GM12878 (cell line): ENCODE measurements at regions not wholly inside any gene's neighbourhood (a gene's known extent, or its start where the extent isn't known, plus 50 kb on each side); places are given as distances from the start of the nearest gene placed in this dataset.

Experiments used
- ATAC-seq: fragments of 200-7000 bp; cut with Tn5 transposase; 3 replicates; pipeline ENCODE4 v1.9.1; 2020; ENCODE audit warnings: mild to moderate bottlenecking, moderate library complexity
- BruUV-seq: library from RNA; stranded (reverse); fragments of 400-500 nt; replicated peaks from 2 replicates; lab custom pipeline; 2021; lab: Mats Ljungman, UMichigan
- CTCF ChIA-PET: fragments of 300-600 bp; sonication (Branson Sonifier 250); formaldehyde crosslinking; extraction: SDS; loops from one replicate; lab custom pipeline; 2021; ENCODE audit warnings: inconsistent platforms; lab: Yijun Ruan, JAX
- POLR2A ChIA-PET: fragments of 350-600 bp; formaldehyde crosslinking; extraction: SDS; loops from one replicate; lab custom pipeline; 2021; ENCODE audit warnings: inconsistent platforms; lab: Charles Lee
- RAD21 ChIA-PET: fragments of 300-600 bp; sonication (Branson Sonifier 250); formaldehyde crosslinking; loops from one replicate; lab custom pipeline; 2023; ENCODE audit warnings: antibody characterized with exemption; ENCODE audit not compliant: unreplicated experiment; lab: Charles Lee
- SMC1A ChIA-PET: fragments of 300-600 bp; sonication (Branson Sonifier 250); formaldehyde crosslinking; loops from one replicate; lab custom pipeline; 2023; ENCODE audit not compliant: unreplicated experiment, uncharacterized antibody; lab: Charles Lee
- DNase-seq: peaks from one replicate; pipeline ENCODE4 v3.0.0-alpha.2; 2011; ENCODE audit warnings: low read depth, low spot score
- FAIRE-seq: peaks from 3 replicates; lab custom pipeline; 2011; peaks lifted over from hg19 to GRCh38; lab: Jason Lieb, UNC
- H2AFZ ChIP-seq: 2 replicates; pipeline ENCODE4 v1.6.0; 2011; ENCODE audit warnings: low read depth, low read length, control low read depth; ENCODE audit not compliant: control insufficient read depth
- H3K27ac ChIP-seq: 2 replicates; pipeline ENCODE4 v1.5.1; 2011; ENCODE audit warnings: control low read depth; ENCODE audit not compliant: control insufficient read depth, insufficient read depth
- H3K27me3 ChIP-seq, 2 experiments: replicated peaks in 1 of 2; 2 replicates each; pipeline versions ENCODE4 v1.6.0 to v1.6.1; 2011; ENCODE audit warnings: low read length in 1 of 2; ENCODE audit not compliant: control insufficient read depth in 2 of 2, insufficient read depth in 2 of 2
- H3K36me3 ChIP-seq, 2 experiments: 2 replicates each; pipeline ENCODE4 v1.5.1; 2011; ENCODE audit warnings: low read length in 1 of 2; ENCODE audit not compliant: control insufficient read depth in 2 of 2, insufficient read depth in 2 of 2
- H3K4me1 ChIP-seq: 2 replicates; pipeline ENCODE4 v1.6.1; 2011; ENCODE audit warnings: mild to moderate bottlenecking, low read length, moderate library complexity, mixed read lengths; ENCODE audit not compliant: control insufficient read depth, insufficient read depth
- H3K4me2 ChIP-seq: 2 replicates; pipeline ENCODE4 v1.6.0; 2011; ENCODE audit warnings: control low read depth; ENCODE audit not compliant: control insufficient read depth, insufficient read depth
- H3K4me3 ChIP-seq: fragments of 200-600 bp; sonication (generic); 2 replicates; pipeline ENCODE4 v1.5.1; 2016
- H3K79me2 ChIP-seq: 2 replicates; pipeline ENCODE4 v1.6.0; 2011; ENCODE audit warnings: low read length; ENCODE audit not compliant: control insufficient read depth, insufficient read depth
- H3K9ac ChIP-seq: 2 replicates; pipeline ENCODE4 v1.8.0; 2011; ENCODE audit warnings: low read length, control low read depth, mixed read lengths; ENCODE audit not compliant: control insufficient read depth, insufficient read depth
- H3K9me3 ChIP-seq: replicated peaks from 3 replicates; pipeline ENCODE4 v1.5.1; 2011; ENCODE audit warnings: mild to moderate bottlenecking, low read length; ENCODE audit not compliant: control insufficient read depth, insufficient read depth
- H4K20me1 ChIP-seq: 2 replicates; pipeline ENCODE4 v1.6.0; 2011; ENCODE audit not compliant: control insufficient read depth, insufficient read depth
- ATF7 ChIP-seq: fragments of 450-650 bp; IDR thresholded peaks from 2 replicates; pipeline ENCODE4 v1.6.1; 2016; ENCODE audit warnings: low read depth, mild to moderate bottlenecking
- BHLHE40 ChIP-seq, 2 experiments: fragments of 450-650 bp in 1 of 2; IDR thresholded peaks; 2 replicates each; pipeline ENCODE4 v1.6.1; 2011 to 2017; ENCODE audit warnings: low read depth in 2 of 2, borderline replicate concordance in 1 of 2, improper control_type of control experiment in 1 of 2, low read length in 1 of 2, mild to moderate bottlenecking in 1 of 2
- CBFB ChIP-seq: IDR thresholded peaks from 2 replicates; pipeline ENCODE4 v1.6.1; 2016; ENCODE audit warnings: antibody characterized with exemption, low read depth
- CHD2 ChIP-seq: IDR thresholded peaks from 2 replicates; pipeline ENCODE4 v1.6.1; 2011; ENCODE audit warnings: low read depth, low read length, improper control_type of control experiment, borderline replicate concordance
- MXI1 ChIP-seq: fragments of 150-350 bp; IDR thresholded peaks from 2 replicates; pipeline ENCODE4 v1.6.1; 2011; ENCODE audit warnings: low read depth, mild to moderate bottlenecking, inconsistent platforms, low read length, improper control_type of control experiment
- MYB ChIP-seq: fragments of 150-350 bp; IDR thresholded peaks from 2 replicates; pipeline ENCODE4 v1.6.1; 2014; ENCODE audit warnings: mild to moderate bottlenecking, low read depth, low read length, borderline replicate concordance
- NFYB ChIP-seq: IDR thresholded peaks from 2 replicates; pipeline ENCODE4 v1.6.1; 2011; ENCODE audit warnings: low read depth, mild to moderate bottlenecking, low read length, improper control_type of control experiment, moderate library complexity; ENCODE audit not compliant: insufficient read depth
- RAD51 ChIP-seq: fragments of 450-650 bp; IDR thresholded peaks from 2 replicates; pipeline ENCODE4 v1.6.1; 2016; ENCODE audit warnings: moderate library complexity, mild to moderate bottlenecking, inconsistent platforms
- STAT1 ChIP-seq: fragments of 450-650 bp; conservative IDR thresholded peaks from 2 replicates; pipeline ENCODE4 v1.6.1; 2014; ENCODE audit warnings: antibody characterized with exemption, mild to moderate bottlenecking
- STAT3 ChIP-seq: IDR thresholded peaks from 2 replicates; pipeline ENCODE4 v1.6.1; 2011; ENCODE audit warnings: low read depth, low read length, improper control_type of control experiment
- YY1 ChIP-seq: IDR thresholded peaks from 2 replicates; pipeline ENCODE4 v1.6.1; 2011; ENCODE audit warnings: low read depth, mild to moderate bottlenecking, low read length
- WGBS: methylation state at CpG from one replicate; pipeline ENCODE4 v1.1.6; 2016; ENCODE audit warnings: low lambda C conversion rate; ENCODE audit not compliant: insufficient replicate concordance, insufficient coverage; ENCODE audit errors: missing lambda C conversion rate; 5-methylcytosine and 5-hydroxymethylcytosine counted together
- in situ Hi-C: fragments of 300-500 bp; cut with MboI; formaldehyde crosslinking; loops from 9 replicates; pipeline ENCODE4 v1.14.3; 2018; ENCODE audit warnings: mixed read lengths
- intact Hi-C: fragments of 100-400 bp; cut with micrococcal nuclease; formaldehyde crosslinking; loops from one replicate; pipeline ENCODE4 v1.14.2; 2022; ENCODE audit not compliant: unreplicated experiment
- TF ChIP-seq, protein P1 (sequence below): fragments of 450-650 bp; formaldehyde crosslinking; IDR thresholded peaks from 2 replicates; pipeline ENCODE4 v1.4.0; 2020; ENCODE audit warnings: mild to moderate bottlenecking, moderate library complexity
- TF ChIP-seq, protein P2 (sequence below): fragments of 450-650 bp; formaldehyde crosslinking; IDR thresholded peaks from 2 replicates; pipeline ENCODE4 v1.5.0; 2022; ENCODE audit warnings: mild to moderate bottlenecking, missing genetic modification characterization
- TF ChIP-seq, protein P3 (sequence below): fragments of 450-650 bp; IDR thresholded peaks from 2 replicates; pipeline ENCODE4 v1.6.1; 2017; ENCODE audit warnings: low read depth, mild to moderate bottlenecking, moderate library complexity

DNA sequence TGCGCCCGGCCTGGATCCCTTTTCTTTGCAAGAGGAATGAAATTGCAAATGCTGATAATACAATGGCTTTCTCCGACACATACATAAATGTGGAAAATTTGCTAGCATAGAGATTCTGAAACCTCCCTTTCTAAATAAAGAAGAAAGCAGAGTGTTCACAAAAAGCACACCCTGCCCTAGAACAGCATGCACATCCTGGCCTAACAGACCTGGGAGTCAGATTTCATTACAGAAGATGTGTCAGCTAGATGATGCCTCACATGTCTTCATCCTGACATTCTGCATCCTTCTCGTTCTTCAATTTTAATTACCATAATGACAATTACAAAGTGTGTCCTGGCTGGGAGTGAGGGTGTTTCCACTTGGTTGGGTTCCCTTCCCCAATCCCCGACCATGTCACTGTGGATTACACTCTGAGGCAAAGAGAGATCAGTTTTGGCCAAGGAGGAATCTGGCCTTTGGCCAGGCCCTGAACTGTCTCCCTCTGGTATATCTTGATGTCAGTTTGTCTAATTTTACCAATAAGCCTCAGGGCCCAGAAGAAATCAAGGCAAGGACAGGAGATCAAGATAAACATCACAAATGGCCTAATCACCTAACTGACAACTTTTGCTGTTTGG lies 104.9 kb upstream of the SPATA12 start (continued):
- TF ChIP-seq CBFB: no peak

DNA sequence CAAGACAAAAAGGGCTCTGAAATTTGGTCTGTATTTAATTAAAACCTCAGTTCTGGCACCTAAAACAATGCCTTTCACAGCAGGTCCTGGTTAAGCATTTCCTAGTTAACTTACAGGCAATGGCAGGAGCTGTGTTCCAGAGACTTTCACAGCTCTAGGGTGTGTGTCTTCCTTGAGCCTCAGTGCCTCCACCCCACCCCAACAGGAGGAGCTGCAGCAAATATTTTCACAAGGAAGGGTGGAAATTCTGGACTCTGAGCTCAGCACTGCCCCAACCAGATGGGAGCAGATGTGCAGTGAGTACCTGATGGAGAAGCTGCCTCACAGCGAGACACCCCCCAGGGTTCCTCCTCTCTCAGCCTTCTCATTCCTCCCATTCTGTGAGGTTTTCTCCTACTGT lies 106.3 kb upstream of the SPATA12 start:
- POLR2A ChIA-PET: no interaction called here
- Histone ChIP-seq H3K9me3 (no peaks in the 10 kb centered on the region; the same call in 2 of the 3 replicates), H2AFZ (no peak overlapping the region), H3K27me3 (no peaks in the 10 kb centered on the region), H3K9ac (no peak overlapping the region), H3K27ac (no peak overlapping the region), H3K4me3 (no peak overlapping the region), H3K36me3 (no peaks in the 10 kb centered on the region), H4K20me1 (no peaks in the 10 kb centered on the region), H3K79me2 (no peaks in the 10 kb centered on the region), H3K4me1 (peaks cover 6% of the 10 kb centered on the region), H3K4me2 (no peak overlapping the region)
- intact Hi-C loops: no loop called here
- BruUV-seq: no TSS peak
- no peak for DNase-seq
- in situ Hi-C loops: no loop called here
- SMC1A ChIA-PET: interaction anchor here (0.9 to 1.3 kb wide), 4 partner anchors 9 to 130 kb away, joined by 3 to 6 read pairs (median 4); no protein-coding TSS in a partner anchor
- CTCF ChIA-PET: interaction anchor here (0.6 to 1.1 kb wide), 2 partner anchors 9 to 32 kb away, joined by 3 read pairs; no protein-coding TSS in a partner anchor
- ATAC-seq: no peak
- no peak for FAIRE-seq
- RAD21 ChIA-PET: interaction anchor here (0.8 kb wide), 1 partner anchor 35 kb away, joined by 3 read pairs; no protein-coding TSS in a partner anchor
- 31% methylated on average over 1 of the region's 1 CpG for WGBS
- no peak for TF ChIP-seq NFYB
- TF ChIP-seq YY1: no peak
- TF ChIP-seq RAD51: no peak
- TF ChIP-seq, protein P1, sequence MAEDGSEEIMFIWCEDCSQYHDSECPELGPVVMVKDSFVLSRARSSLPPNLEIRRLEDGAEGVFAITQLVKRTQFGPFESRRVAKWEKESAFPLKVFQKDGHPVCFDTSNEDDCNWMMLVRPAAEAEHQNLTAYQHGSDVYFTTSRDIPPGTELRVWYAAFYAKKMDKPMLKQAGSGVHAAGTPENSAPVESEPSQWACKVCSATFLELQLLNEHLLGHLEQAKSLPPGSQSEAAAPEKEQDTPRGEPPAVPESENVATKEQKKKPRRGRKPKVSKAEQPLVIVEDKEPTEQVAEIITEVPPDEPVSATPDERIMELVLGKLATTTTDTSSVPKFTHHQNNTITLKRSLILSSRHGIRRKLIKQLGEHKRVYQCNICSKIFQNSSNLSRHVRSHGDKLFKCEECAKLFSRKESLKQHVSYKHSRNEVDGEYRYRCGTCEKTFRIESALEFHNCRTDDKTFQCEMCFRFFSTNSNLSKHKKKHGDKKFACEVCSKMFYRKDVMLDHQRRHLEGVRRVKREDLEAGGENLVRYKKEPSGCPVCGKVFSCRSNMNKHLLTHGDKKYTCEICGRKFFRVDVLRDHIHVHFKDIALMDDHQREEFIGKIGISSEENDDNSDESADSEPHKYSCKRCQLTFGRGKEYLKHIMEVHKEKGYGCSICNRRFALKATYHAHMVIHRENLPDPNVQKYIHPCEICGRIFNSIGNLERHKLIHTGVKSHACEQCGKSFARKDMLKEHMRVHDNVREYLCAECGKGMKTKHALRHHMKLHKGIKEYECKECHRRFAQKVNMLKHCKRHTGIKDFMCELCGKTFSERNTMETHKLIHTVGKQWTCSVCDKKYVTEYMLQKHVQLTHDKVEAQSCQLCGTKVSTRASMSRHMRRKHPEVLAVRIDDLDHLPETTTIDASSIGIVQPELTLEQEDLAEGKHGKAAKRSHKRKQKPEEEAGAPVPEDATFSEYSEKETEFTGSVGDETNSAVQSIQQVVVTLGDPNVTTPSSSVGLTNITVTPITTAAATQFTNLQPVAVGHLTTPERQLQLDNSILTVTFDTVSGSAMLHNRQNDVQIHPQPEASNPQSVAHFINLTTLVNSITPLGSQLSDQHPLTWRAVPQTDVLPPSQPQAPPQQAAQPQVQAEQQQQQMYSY: no peak
- no peak for TF ChIP-seq MXI1
- TF ChIP-seq BHLHE40 (IDR thresholded peaks at IDR 0.05; ENCODE audit: borderline replicate concordance in 1 of 2, low read depth in 2 of 2, low read length in 1 of 2): no peak
- TF ChIP-seq, protein P2, sequence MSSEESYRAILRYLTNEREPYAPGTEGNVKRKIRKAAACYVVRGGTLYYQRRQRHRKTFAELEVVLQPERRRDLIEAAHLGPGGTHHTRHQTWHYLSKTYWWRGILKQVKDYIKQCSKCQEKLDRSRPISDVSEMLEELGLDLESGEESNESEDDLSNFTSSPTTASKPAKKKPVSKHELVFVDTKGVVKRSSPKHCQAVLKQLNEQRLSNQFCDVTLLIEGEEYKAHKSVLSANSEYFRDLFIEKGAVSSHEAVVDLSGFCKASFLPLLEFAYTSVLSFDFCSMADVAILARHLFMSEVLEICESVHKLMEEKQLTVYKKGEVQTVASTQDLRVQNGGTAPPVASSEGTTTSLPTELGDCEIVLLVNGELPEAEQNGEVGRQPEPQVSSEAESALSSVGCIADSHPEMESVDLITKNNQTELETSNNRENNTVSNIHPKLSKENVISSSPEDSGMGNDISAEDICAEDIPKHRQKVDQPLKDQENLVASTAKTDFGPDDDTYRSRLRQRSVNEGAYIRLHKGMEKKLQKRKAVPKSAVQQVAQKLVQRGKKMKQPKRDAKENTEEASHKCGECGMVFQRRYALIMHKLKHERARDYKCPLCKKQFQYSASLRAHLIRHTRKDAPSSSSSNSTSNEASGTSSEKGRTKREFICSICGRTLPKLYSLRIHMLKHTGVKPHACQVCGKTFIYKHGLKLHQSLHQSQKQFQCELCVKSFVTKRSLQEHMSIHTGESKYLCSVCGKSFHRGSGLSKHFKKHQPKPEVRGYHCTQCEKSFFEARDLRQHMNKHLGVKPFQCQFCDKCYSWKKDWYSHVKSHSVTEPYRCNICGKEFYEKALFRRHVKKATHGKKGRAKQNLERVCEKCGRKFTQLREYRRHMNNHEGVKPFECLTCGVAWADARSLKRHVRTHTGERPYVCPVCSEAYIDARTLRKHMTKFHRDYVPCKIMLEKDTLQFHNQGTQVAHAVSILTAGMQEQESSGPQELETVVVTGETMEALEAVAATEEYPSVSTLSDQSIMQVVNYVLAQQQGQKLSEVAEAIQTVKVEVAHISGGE (CRISPR knock-in tag): no peak
- TF ChIP-seq MYB: no peak
- TF ChIP-seq, protein P3, sequence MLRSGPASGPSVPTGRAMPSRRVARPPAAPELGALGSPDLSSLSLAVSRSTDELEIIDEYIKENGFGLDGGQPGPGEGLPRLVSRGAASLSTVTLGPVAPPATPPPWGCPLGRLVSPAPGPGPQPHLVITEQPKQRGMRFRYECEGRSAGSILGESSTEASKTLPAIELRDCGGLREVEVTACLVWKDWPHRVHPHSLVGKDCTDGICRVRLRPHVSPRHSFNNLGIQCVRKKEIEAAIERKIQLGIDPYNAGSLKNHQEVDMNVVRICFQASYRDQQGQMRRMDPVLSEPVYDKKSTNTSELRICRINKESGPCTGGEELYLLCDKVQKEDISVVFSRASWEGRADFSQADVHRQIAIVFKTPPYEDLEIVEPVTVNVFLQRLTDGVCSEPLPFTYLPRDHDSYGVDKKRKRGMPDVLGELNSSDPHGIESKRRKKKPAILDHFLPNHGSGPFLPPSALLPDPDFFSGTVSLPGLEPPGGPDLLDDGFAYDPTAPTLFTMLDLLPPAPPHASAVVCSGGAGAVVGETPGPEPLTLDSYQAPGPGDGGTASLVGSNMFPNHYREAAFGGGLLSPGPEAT: no peak
- TF ChIP-seq CHD2: no peak
- no peak for TF ChIP-seq STAT3
- TF ChIP-seq STAT1: no peak
- no peak for TF ChIP-seq ATF7
